A549 (cell line): ENCODE measurements at regions not wholly inside any gene's neighbourhood (a gene's known extent, or its start where the extent isn't known, plus 50 kb on each side); places are given as distances from the start of the nearest gene placed in this dataset.

ENCODE experiments used
- CTCF ChIP-seq: fragments of >200 bp; sonication (Bioruptor Twin); formaldehyde crosslinking; IDR thresholded peaks from 3 replicates; pipeline ENCODE4 v1.5.1; 2016
- EP300 ChIP-seq, 2 experiments: fragments of >200 bp; sonication (Bioruptor Twin); formaldehyde crosslinking; IDR thresholded peaks; 2 replicates in 1 of 2; 3 replicates in 1 of 2; pipeline ENCODE4 v1.6.1; 2016 to 2017
- POLR2A ChIP-seq: IDR thresholded peaks from 2 replicates; pipeline ENCODE4 v1.6.1; 2012; ENCODE audit warnings: mild to moderate bottlenecking, low read length
- POLR2AphosphoS2 ChIP-seq: conservative IDR thresholded peaks from 2 replicates; pipeline ENCODE4 v1.6.1; 2012; ENCODE audit warnings: low read length, improper control_type of control experiment, inconsistent platforms
- RAD21 ChIP-seq, 2 experiments: fragments of >200 bp in 1 of 2; sonication (Bioruptor Twin) in 1 of 2; formaldehyde crosslinking in 1 of 2; IDR thresholded peaks in 1 of 2; conservative IDR thresholded peaks in 1 of 2; 2 replicates in 1 of 2; 3 replicates in 1 of 2; pipeline ENCODE4 v1.6.1; 2012 to 2018; ENCODE audit warnings: inconsistent platforms in 1 of 2
- RNF2 ChIP-seq: fragments of 200-600 bp; sonication (generic); IDR thresholded peaks from 2 replicates; pipeline ENCODE4 v1.6.1; 2016; ENCODE audit warnings: low read depth, mild to moderate bottlenecking, antibody characterized with exemption, moderate library complexity, borderline replicate concordance
- USF2 ChIP-seq: fragments of 450-650 bp; IDR thresholded peaks from 2 replicates; pipeline ENCODE4 v1.6.1; 2014; ENCODE audit warnings: antibody characterized with exemption
- ZFP36 ChIP-seq: fragments of 450-650 bp; IDR thresholded peaks from 2 replicates; pipeline ENCODE4 v1.6.1; 2014; ENCODE audit warnings: borderline replicate concordance; ENCODE audit not compliant: partially characterized antibody

GRCh38 chr17:34125921-34126320, 129.2 kb upstream of the CCL2 start:
- no peak for TF ChIP-seq POLR2AphosphoS2
- TF ChIP-seq POLR2A = no peak
- no peak for TF ChIP-seq ZFP36
- TF ChIP-seq CTCF = no peak
- no peak for TF ChIP-seq RAD21 (conservative IDR thresholded peaks at IDR 0.05 in 1 of 2, IDR thresholded peaks at IDR 0.05 in 1 of 2)
- no peak for TF ChIP-seq EP300 (IDR thresholded peaks at IDR 0.05)
- no peak for TF ChIP-seq USF2
- no peak for TF ChIP-seq RNF2
